GM20431 (cell line): ENCODE measurements at regions not wholly inside any gene's neighbourhood (a gene's known extent, or its start where the extent isn't known, plus 50 kb on each side); places are given as distances from the start of the nearest gene placed in this dataset.

Experiments used
- in situ Hi-C: fragments of 300-500 bp; cut with MseI, MboI; formaldehyde crosslinking; loops from one replicate; pipeline ENCODE4 v1.15.0; 2020; ENCODE audit warnings: low sequenced_read_pairs; ENCODE audit not compliant: unreplicated experiment

DNA sequence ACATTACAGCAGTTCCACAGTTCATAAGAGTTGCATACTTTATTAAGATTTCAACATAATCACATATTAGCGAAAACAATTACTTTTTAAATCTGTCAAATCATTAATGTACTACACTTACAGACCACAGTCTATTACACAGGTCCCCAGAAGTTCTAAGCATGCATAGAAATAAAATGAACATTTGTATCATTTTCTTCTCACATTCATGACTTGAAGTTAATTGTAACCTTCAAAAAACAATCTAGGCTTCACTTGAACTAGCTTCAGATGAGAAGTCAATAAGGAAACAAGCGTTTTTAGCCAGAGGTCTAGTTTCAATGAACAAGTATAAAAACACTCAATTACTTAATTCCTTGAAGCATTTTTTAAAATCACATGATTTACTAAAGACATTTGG, 238.3 kb downstream of the HACE1 start:
- in situ Hi-C loops, result no loop called here

- in situ Hi-C loops, result no loop called here
Observed at GRCh38 chr6:104617591-104617990, 242.1 kb downstream of the HACE1 start.

GRCh38 chr6:104614394-104614793, 245.3 kb downstream of the HACE1 start:
- in situ Hi-C loops, result no loop called here

GRCh38 chr6:104613416-104614001, 246.2 kb downstream of the HACE1 start:
- in situ Hi-C loops, result no loop called here

DNA sequence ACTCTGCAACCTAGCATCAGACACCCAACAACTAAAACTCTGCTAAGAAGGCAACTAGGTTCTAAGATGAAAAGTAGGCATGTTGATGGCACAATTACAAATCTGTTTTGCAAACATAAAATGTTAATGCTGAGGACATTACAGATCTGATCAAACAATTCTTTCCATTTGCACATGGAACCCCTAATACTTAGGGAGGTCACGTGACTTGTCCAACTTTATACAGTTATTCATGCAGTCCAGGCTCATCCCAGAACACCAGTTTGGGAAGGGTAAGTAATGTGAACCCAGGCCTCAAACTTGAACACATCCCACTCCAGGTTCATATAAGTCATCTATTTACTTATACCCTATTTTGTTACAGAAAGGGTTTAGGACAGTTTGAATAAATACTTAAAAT, 247.2 kb downstream of the HACE1 start:
- in situ Hi-C loops, result no loop called here

DNA sequence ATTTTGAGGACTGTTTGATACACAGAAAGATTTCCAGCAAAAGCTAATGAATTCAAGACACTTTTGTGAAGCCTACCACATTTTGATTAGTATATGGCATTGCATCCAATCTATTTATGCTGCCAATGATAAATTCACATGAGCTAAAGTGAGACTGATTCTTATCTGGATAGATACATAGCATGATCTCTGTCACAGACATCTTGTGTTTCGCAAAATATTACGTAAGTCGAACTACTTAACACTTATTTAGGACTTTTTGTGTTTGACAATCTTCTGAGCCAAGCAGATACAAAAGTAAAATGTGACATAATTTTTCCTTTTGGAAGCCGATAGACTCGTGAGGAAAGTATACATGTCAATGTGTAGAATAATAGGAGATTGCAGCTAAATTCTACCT, 251.6 kb downstream of the HACE1 start:
- in situ Hi-C loops, result no loop called here

- in situ Hi-C loops, result no loop called here
Observed at GRCh38 chr6:104607501-104607900, 252.2 kb downstream of the HACE1 start.

GRCh38 chr6:104606361-104606760, 253.4 kb downstream of the HACE1 start:
- in situ Hi-C loops, result no loop called here

GRCh38 chr6:104604685-104605084, 255.0 kb downstream of the HACE1 start:
- in situ Hi-C loops, result no loop called here

- in situ Hi-C loops, result no loop called here
Observed at GRCh38 chr6:104603108-104603745, 256.5 kb downstream of the HACE1 start.

DNA sequence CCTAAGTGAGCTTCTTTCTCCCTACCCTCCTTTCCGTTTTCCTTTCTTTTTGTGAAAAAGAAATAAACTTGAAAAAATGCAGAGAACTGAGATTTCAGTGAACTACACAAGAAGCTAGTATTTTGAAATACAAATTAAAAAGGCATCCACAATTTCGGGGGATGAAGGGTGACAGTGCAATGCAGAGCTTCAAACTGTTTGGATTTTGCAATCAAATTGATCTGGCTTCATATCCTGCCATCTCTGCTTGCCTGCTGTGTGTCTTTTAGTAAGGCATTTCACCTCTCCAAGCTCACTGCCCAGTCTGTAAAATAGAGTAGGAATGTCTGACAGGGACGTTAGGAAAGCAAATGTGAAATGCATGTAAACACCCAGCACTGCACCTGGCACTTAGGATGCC, 258.0 kb downstream of the HACE1 start:
- in situ Hi-C loops, result no loop called here

DNA sequence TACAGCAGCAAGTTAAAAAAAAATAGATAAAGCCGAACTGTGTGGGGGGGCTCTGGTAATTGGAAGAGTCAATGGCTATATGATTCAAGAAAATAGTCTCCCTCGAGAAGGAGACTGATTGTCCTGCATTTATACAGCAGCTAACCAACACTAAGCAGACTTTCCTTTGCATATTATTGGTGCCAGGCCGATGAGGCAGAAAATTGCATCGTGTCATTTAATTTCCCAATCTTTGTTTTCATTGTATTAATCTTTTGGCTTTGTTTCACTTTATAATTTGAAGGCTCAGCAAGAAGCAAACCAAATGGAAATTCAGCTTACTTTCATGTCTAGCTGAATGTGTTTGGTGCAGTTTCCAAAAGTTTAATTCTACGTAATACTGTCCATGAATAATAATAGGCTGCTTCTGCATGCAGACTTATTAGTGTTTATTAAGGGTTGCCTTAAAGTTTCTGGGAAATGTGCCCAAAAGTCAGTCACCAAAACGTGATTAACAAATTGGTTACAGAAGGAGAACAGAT, 258.5 kb downstream of the HACE1 start:
- in situ Hi-C loops, result no loop called here

- in situ Hi-C loops, result no loop called here
Observed at GRCh38 chr6:104600639-104600931, 259.1 kb downstream of the HACE1 start.

DNA sequence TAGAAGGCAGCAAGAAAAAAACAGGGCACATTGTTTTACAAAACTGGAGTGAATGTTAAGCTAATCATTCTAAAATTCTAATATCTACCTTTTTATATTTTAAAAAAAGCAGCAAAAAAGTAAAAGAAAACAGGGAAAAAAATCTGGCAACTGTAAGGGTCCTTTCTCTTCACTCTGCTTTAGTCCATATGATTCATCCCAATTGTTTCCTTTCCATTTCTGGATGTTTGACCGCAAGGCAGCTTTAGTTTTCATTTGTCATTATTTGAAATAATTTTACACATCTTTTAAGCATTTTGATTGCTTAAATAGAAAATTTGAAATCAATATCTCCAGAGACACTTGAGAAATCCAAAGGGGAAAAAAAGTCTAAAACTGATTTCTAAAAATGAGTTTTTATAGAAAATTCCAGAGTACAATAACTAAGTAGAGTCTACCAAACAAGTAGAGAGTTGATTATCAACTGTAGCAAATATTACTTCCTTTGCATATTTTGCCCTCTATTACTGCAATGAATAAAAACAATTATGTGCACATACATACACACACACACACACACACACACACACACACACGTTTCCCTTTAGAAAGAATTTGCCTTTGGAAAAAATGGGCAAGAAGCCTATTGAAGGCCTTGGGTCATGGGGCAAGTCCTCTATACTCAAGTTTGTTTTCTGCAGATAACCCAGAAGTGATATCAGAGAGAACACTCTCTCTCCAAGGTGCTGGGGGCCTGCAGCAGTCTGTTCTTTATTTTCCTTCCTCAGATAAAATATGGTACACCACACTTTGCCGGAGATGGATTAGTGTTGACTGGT, 259.7 kb downstream of the HACE1 start:
- in situ Hi-C loops, result no loop called here

DNA sequence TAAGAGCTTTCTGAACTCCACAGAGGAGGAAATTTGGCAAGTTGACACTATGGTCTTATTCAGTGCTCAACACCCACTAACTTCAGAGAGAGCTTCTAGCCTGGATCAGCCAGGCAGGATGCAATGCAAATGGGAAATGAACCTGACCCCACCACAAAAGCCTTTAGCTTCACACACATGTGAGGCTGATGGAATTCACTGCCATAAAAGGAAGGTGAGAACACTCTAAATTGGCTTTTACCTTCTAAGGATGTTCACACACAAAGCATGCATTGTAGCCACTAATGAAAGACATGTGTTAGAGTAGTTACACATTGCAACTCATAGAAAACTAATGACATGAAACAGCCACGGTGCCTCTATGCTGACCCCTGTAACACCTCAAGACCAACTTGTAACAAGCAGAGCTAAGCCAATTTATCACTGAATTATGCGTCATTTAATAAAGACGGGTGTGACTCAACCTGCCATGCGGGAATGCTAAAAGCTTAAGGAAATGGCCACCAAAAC, 262.1 kb downstream of the HACE1 start:
- in situ Hi-C loops, result no loop called here

DNA sequence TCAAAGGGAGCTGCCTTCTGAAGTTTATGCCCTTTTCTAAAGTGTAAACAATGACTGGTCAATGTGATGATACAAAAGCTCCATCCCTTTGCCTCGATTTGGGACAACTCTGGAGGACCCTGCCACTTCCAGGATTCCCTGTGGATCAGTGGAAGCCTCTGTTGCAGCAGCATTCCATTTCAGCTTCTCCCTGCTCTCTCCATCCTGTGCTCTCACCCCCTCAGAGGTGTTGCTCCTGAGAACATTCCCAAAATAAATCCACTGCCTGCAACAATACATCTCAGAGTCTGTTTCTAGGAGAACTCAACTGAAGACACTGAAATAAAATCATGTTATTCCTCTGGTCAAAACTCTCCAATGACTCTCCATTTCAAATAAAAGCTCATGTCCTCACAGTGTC, 263.6 kb downstream of the HACE1 start:
- in situ Hi-C loops, result no loop called here

GRCh38 chr6:104595311-104595820, 264.4 kb downstream of the HACE1 start:
- in situ Hi-C loops, result no loop called here

DNA sequence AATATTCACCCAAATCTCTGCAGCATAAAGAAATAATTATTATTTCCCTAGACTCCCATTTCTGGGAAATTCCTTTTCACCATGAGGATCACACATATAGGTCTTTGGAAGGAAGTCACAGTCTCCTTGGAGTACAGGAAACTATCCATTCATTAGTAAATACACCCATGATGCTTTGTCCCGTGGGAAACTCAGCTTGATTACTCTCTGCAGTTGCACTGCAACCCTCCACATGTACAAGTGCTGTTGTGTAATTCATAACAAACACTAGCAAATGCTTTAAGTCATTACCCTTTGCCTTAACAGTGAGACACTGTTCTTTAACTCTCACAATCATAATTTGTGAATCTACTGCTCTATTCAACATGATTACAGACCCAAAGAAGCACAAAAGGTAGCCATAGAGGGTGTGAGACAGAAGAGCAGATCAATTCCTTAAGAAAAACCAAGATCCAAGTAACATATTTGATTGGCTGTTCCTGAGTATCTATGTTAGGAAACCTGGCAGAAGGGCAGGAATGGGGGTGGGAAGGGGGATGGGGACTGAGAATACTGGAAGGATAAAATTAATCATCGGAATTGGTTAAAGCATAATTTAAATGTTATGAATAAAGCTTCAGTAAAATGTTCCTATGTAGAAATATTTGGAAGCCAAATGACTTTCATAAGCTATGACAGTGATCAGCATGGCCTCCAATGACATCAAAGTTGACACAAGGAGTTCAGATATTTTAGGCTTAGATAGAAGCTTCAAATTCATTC, 268.0 kb downstream of the HACE1 start:
- in situ Hi-C loops, result no loop called here

DNA sequence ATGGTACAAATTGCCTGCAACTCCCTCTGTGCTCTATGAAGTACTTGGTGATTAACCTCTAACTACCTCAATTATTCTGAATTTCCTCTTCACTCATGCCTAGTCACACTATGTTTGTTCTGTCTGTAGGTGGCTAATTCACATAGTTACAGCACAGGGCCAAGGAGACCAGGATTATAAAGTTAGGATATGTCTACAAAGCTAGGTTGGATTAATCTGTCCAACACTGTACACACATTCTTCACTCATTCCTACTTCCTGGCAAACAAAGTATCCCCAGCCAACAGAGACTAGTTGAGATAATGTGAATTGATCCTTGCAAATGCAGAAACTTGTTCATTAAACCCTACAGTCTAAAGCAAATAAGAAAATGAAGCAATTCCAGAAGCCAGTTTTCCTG, 269.8 kb downstream of the HACE1 start:
- in situ Hi-C loops, result no loop called here

DNA sequence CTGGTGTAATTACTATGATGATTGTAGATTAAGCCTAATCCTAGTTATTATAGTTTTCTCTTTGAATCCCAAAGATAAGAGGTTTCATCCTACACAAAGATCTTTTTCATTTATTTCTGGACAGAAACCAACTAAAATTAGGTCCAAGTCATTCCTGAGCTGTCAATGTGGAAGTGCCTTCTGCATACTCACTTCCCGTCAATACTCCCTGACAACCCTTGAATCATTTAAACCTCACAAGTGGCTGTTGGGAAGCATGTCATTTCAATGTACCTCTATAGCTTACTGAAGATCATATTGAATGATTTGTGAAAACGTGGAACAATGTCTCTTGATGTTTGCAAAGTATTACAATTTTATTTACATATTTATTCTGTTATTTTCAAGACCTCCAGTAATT, 274.1 kb downstream of the HACE1 start:
- in situ Hi-C loops, result no loop called here
